Karpas-422 (cell line): ENCODE measurements at regions not wholly inside any gene's neighbourhood (a gene's known extent, or its start where the extent isn't known, plus 50 kb on each side); places are given as distances from the start of the nearest gene placed in this dataset.

ENCODE experiments used
- DNase-seq: peaks from one replicate; pipeline ENCODE4 v3.0.0-alpha.2; 2015
- H2AFZ ChIP-seq: fragments of 200-600 bp; sonication (generic); 2 replicates; pipeline ENCODE4 v1.6.1; 2014; ENCODE audit warnings: antibody characterized with exemption, low read length, mixed read lengths
- H3K27ac ChIP-seq: fragments of 200-600 bp; sonication (generic); 2 replicates; pipeline ENCODE4 v1.5.1; 2014; ENCODE audit warnings: mild to moderate bottlenecking, low read length, moderate library complexity
- H3K27me3 ChIP-seq: fragments of 200-600 bp; sonication (generic); 2 replicates; pipeline ENCODE4 v1.6.1; 2014; ENCODE audit warnings: low read length, mixed read lengths
- H3K36me3 ChIP-seq: fragments of 200-600 bp; sonication (generic); 2 replicates; pipeline ENCODE4 v1.6.1; 2014; ENCODE audit warnings: low read length, mixed read lengths; ENCODE audit not compliant: insufficient read depth
- H3K4me1 ChIP-seq: fragments of 200-600 bp; sonication (generic); 2 replicates; pipeline ENCODE4 v1.6.1; 2014; ENCODE audit warnings: mild to moderate bottlenecking, low read length, mixed read lengths
- H3K4me2 ChIP-seq: fragments of 200-600 bp; sonication (generic); 2 replicates; pipeline ENCODE4 v1.6.1; 2014; ENCODE audit warnings: low read length, low read depth, mild to moderate bottlenecking; ENCODE audit not compliant: poor library complexity, severe bottlenecking
- H3K4me3 ChIP-seq: fragments of 200-600 bp; sonication (generic); 2 replicates; pipeline ENCODE4 v1.5.1; 2014; ENCODE audit warnings: mild to moderate bottlenecking, antibody characterized with exemption, low read length, mixed read lengths
- H3K79me2 ChIP-seq: fragments of 200-600 bp; sonication (generic); 2 replicates; pipeline ENCODE4 v1.6.1; 2014; ENCODE audit warnings: mild to moderate bottlenecking, low read length, mixed read lengths
- H3K9ac ChIP-seq: fragments of 200-600 bp; sonication (generic); 2 replicates; pipeline ENCODE4 v1.6.0; 2014; ENCODE audit warnings: low read length
- H3K9me2 ChIP-seq: fragments of 200-600 bp; sonication (generic), shearing (Covaris generic); replicated peaks from 2 replicates; pipeline ENCODE4 v1.6.0; 2014; ENCODE audit warnings: mild to moderate bottlenecking, low read length, moderate library complexity; ENCODE audit not compliant: insufficient read depth
- H3K9me3 ChIP-seq: fragments of 300-700, 200-600 bp; sonication (generic); 2 replicates; pipeline ENCODE4 v1.6.1; 2014; ENCODE audit warnings: low read length, mixed read lengths
- H4K20me1 ChIP-seq: fragments of 200-600 bp; sonication (generic); 2 replicates; pipeline ENCODE4 v1.6.1; 2014; ENCODE audit warnings: mild to moderate bottlenecking, antibody characterized with exemption, low read length, low read depth; ENCODE audit not compliant: insufficient read depth

- H4K20me1 ChIP-seq = no peaks in the 10 kb centered on the region
- no peaks in the 10 kb centered on the region for H3K79me2 ChIP-seq
- no peak overlapping the region for H3K4me3 ChIP-seq
- no peak overlapping the region for H3K27ac ChIP-seq
- H3K9me2 ChIP-seq = no peaks in the 10 kb centered on the region
- no peak for DNase-seq
- H3K4me1 ChIP-seq = peaks cover 15% of the 10 kb centered on the region
- H3K9me3 ChIP-seq = no peaks in the 10 kb centered on the region
- no peak overlapping the region for H2AFZ ChIP-seq
- H3K27me3 ChIP-seq = no peaks in the 10 kb centered on the region
- no peak overlapping the region for H3K4me2 ChIP-seq
- no peak overlapping the region for H3K9ac ChIP-seq
- no peaks in the 10 kb centered on the region for H3K36me3 ChIP-seq
Observed at GRCh38 chr18:5060543-5060942, 136.5 kb downstream of the AKAIN1 start.

DNA sequence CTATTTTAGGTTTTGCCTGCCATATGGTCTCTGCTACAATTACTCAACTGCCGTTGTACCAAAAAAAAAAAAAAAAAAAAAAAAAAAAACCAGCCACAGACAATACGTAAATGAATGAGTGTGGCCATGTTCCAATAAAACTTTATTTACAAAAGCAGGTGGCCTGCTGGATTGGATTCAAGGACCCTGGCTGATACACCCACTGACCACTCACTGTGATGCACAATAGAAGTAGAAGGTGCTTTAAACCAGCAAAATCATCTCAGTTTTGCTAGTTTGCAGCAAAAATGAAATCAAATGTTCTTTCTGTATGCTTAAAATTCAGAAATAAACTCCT is 137.4 kb downstream of the AKAIN1 start:
- H3K4me2 ChIP-seq = no peak overlapping the region
- H3K79me2 ChIP-seq = no peaks in the 10 kb centered on the region
- no peak for DNase-seq
- H3K4me3 ChIP-seq = no peak overlapping the region
- H3K27me3 ChIP-seq = no peaks in the 10 kb centered on the region
- no peaks in the 10 kb centered on the region for H4K20me1 ChIP-seq
- no peaks in the 10 kb centered on the region for H3K9me3 ChIP-seq
- no peak overlapping the region for H2AFZ ChIP-seq
- H3K9me2 ChIP-seq = no peaks in the 10 kb centered on the region
- H3K27ac ChIP-seq = no peak overlapping the region
- peaks cover 15% of the 10 kb centered on the region for H3K4me1 ChIP-seq
- no peaks in the 10 kb centered on the region for H3K36me3 ChIP-seq
- no peak overlapping the region for H3K9ac ChIP-seq

- Histone ChIP-seq H3K4me1 (peaks cover 15% of the 10 kb centered on the region), H3K36me3 (no peaks in the 10 kb centered on the region), H3K9ac (no peak overlapping the region), H3K4me2 (peak overlapping the region; percentile 37), H3K9me2 (no peaks in the 10 kb centered on the region), H3K79me2 (no peaks in the 10 kb centered on the region), H3K4me3 (no peak overlapping the region), H3K27ac (no peak overlapping the region), H4K20me1 (no peaks in the 10 kb centered on the region), H3K9me3 (no peaks in the 10 kb centered on the region), H3K27me3 (no peaks in the 10 kb centered on the region), H2AFZ (peak overlapping the region; percentile 48; the same call in 1 of the 2 replicates)
- no peak for DNase-seq
Observed at GRCh38 chr18:5058768-5059695, 138.0 kb downstream of the AKAIN1 start.

- H3K79me2 ChIP-seq = no peaks in the 10 kb centered on the region
- no peaks in the 10 kb centered on the region for H3K27me3 ChIP-seq
- no peak overlapping the region for H2AFZ ChIP-seq
- no peak overlapping the region for H3K4me3 ChIP-seq
- no peaks in the 10 kb centered on the region for H3K9me3 ChIP-seq
- no peak overlapping the region for H3K27ac ChIP-seq
- H3K9me2 ChIP-seq = no peaks in the 10 kb centered on the region
- peak overlapping the region; percentile 27 for H3K4me2 ChIP-seq
- no peak overlapping the region for H3K9ac ChIP-seq
- no peaks in the 10 kb centered on the region for H4K20me1 ChIP-seq
- H3K4me1 ChIP-seq = peaks cover 15% of the 10 kb centered on the region
- peak; percentile 84 for DNase-seq
- no peaks in the 10 kb centered on the region for H3K36me3 ChIP-seq
Observed at GRCh38 chr18:5057386-5058348, 139.4 kb downstream of the AKAIN1 start.

GRCh38 chr18:5052491-5052890 is 144.6 kb downstream of the AKAIN1 start:
- no peaks in the 10 kb centered on the region for H3K27me3 ChIP-seq
- H3K4me2 ChIP-seq = no peak overlapping the region
- no peaks in the 10 kb centered on the region for H3K9me3 ChIP-seq
- H4K20me1 ChIP-seq = no peaks in the 10 kb centered on the region
- no peak overlapping the region for H2AFZ ChIP-seq
- H3K4me3 ChIP-seq = no peak overlapping the region
- no peak overlapping the region for H3K27ac ChIP-seq
- no peak overlapping the region for H3K9ac ChIP-seq
- no peaks in the 10 kb centered on the region for H3K9me2 ChIP-seq
- DNase-seq = no peak
- H3K4me1 ChIP-seq = peaks cover 2% of the 10 kb centered on the region; the same call in 1 of the 2 replicates
- H3K36me3 ChIP-seq = no peaks in the 10 kb centered on the region
- H3K79me2 ChIP-seq = no peaks in the 10 kb centered on the region

- Histone ChIP-seq H3K4me2 (no peak overlapping the region), H3K9me2 (no peaks in the 10 kb centered on the region), H4K20me1 (no peaks in the 10 kb centered on the region), H3K4me1 (no peaks in the 10 kb centered on the region), H3K27ac (no peak overlapping the region), H3K36me3 (no peaks in the 10 kb centered on the region), H2AFZ (no peak overlapping the region), H3K79me2 (no peaks in the 10 kb centered on the region), H3K4me3 (no peak overlapping the region), H3K9ac (no peak overlapping the region), H3K27me3 (no peaks in the 10 kb centered on the region), H3K9me3 (no peaks in the 10 kb centered on the region)
- DNase-seq = no peak
Observed at GRCh38 chr18:5051207-5051606, 145.8 kb downstream of the AKAIN1 start.

DNA sequence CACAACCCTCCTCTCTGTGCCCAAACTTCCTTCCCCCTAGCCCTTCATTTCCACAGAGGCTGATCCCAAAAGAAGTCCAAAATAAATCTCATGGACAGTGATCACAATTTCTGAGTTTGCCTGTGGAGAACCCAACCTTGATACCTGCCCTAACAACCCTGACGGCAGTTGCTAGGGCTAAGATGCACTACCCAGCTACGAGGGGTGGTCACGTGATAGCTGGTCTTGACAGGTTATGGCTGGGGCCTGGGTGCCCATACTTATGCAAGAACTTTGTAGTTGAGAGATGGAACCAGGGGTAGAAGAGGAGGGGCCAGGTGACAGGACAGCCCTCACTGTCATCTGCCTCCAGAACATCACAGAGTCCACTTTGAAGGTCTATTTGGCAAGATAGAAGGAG is 147.9 kb downstream of the AKAIN1 start:
- H3K4me2 ChIP-seq = no peak overlapping the region
- no peaks in the 10 kb centered on the region for H3K79me2 ChIP-seq
- H2AFZ ChIP-seq = no peak overlapping the region
- no peak for DNase-seq
- no peaks in the 10 kb centered on the region for H3K4me1 ChIP-seq
- H3K4me3 ChIP-seq = no peak overlapping the region
- no peaks in the 10 kb centered on the region for H4K20me1 ChIP-seq
- H3K9ac ChIP-seq = no peak overlapping the region
- no peaks in the 10 kb centered on the region for H3K9me3 ChIP-seq
- H3K27ac ChIP-seq = no peak overlapping the region
- no peaks in the 10 kb centered on the region for H3K36me3 ChIP-seq
- no peaks in the 10 kb centered on the region for H3K9me2 ChIP-seq
- H3K27me3 ChIP-seq = no peaks in the 10 kb centered on the region

DNA sequence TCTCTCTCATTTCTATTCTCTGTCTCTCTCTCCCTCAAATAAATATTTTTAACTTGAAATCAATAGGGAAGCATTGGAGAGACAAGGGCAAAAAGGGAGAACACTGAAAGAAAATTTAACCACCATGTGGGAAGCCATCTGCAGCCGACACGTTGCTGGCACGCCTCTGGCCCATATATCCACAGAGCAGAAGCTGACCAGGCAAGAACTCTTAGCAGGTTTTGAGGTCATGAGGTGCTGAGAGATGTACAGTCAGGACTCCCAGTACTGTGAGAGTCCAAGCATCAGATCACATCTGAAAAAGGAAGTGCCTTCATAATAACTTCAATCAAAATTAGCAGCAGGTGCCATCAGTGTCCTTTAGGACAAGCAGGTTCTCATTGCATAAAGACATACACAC is 156.6 kb downstream of the AKAIN1 start:
- H3K9me2 ChIP-seq = no peaks in the 10 kb centered on the region

More for the DNA sequence above, 156.6 kb downstream of the AKAIN1 start:
- Histone ChIP-seq H3K4me1 (no peaks in the 10 kb centered on the region), H3K79me2 (no peaks in the 10 kb centered on the region), H3K9ac (no peak overlapping the region), H3K9me3 (no peaks in the 10 kb centered on the region), H3K4me3 (no peak overlapping the region), H3K27ac (no peak overlapping the region), H3K36me3 (no peaks in the 10 kb centered on the region), H4K20me1 (no peaks in the 10 kb centered on the region), H3K27me3 (no peaks in the 10 kb centered on the region), H3K4me2 (no peak overlapping the region), H2AFZ (no peak overlapping the region)
- no peak for DNase-seq
